Heart left ventricle (tissue), 16 donors: ENCODE measurements at regions not wholly inside any gene's neighbourhood (a gene's known extent, or its start where the extent isn't known, plus 50 kb on each side); places are given as distances from the start of the nearest gene placed in this dataset.
"Not testable (repeated sequence)": the region's sequence is repeated elsewhere in the genome, so short reads cannot be mapped to it uniquely, and the experiment has no call there.

Source experiments
- ATAC-seq, 4 donors: fragments of 200-7000 bp; cut with Tn5 transposase; one replicate each; pipeline ENCODE4 v1.9.1; 2020 to 2022; ENCODE audit warnings: moderate library complexity in 4 of 4, mild to moderate bottlenecking in 3 of 4, moderate number of reproducible peaks in 1 of 4
- DNase-seq, 5 donors: peaks; one replicate each; pipeline ENCODE4 v3.0.0-alpha.2; 2020
- H3K27ac ChIP-seq, 12 donors: fragments of 200-600 bp; sonication (generic) in 4 of 12; one replicate each; pipeline versions ENCODE4 v1.5.0 to v1.8.0; 2016 to 2022; ENCODE audit warnings: mild to moderate bottlenecking in 2 of 12
- H3K27me3 ChIP-seq, 9 donors: fragments of 200-600 bp; sonication (generic) in 2 of 9; one replicate each; pipeline versions ENCODE4 v1.5.1 to v1.8.0; 2016 to 2022; ENCODE audit warnings: mild to moderate bottlenecking in 3 of 9
- H3K36me3 ChIP-seq, 9 donors: fragments of 200-600 bp; sonication (generic) in 2 of 9; one replicate each; pipeline versions ENCODE4 v1.5.0 to v1.8.0; 2018 to 2022; ENCODE audit warnings: mild to moderate bottlenecking in 2 of 9
- H3K4me1 ChIP-seq, 12 donors: fragments of 200-600 bp; sonication (generic) in 4 of 12; one replicate each; pipeline versions ENCODE4 v1.5.0 to v1.8.0; 2016 to 2022; ENCODE audit warnings: mild to moderate bottlenecking in 3 of 12
- H3K4me3 ChIP-seq, 12 donors: fragments of 200-600 bp; sonication (generic) in 4 of 12; one replicate each; pipeline versions ENCODE4 v1.5.0 to v1.8.0; 2017 to 2022; ENCODE audit warnings: mild to moderate bottlenecking in 9 of 12, moderate library complexity in 4 of 12
- H3K9me3 ChIP-seq, 12 donors: fragments of 200-600 bp; sonication (generic) in 4 of 12; one replicate each; pipeline versions ENCODE4 v1.5.0 to v1.8.0; 2016 to 2022; ENCODE audit warnings: mild to moderate bottlenecking in 1 of 12
- POLR2A ChIP-seq, 2 donors: fragments of 450-650 bp; IDR thresholded peaks; one replicate each; pipeline ENCODE4 v1.6.1; 2017; ENCODE audit warnings: antibody characterized with exemption in 2 of 2, mild to moderate bottlenecking in 2 of 2, moderate library complexity in 2 of 2
- WGBS, 4 donors: extraction: QIAGEN DNeasy Blood & Tissue Kit in 2 of 4; methylation state at CpG; one replicate each; pipeline versions ENCODE4 v1.1.5 to v1.1.7; 2013 to 2018; 5-methylcytosine and 5-hydroxymethylcytosine counted together
- intact Hi-C, 10 donors: fragments of 100-400 bp; cut with DNase I; formaldehyde crosslinking; loops; one replicate each; pipeline versions ENCODE4 v1.11.1 to v1.14.2; 2022
- TF ChIP-seq, protein P1 (sequence below), 12 donors: fragments of 200-600 bp; sonication (generic) in 4 of 12; IDR thresholded peaks; one replicate each; pipeline versions ENCODE4 v1.5.0 to v1.8.0; 2018 to 2022; ENCODE audit warnings: antibody characterized with exemption in 12 of 12, mild to moderate bottlenecking in 5 of 12
- donor health status: ischemic (EF 13 %, LVEDD 7.1; RV severe dilation, severe dysfunction).
- donor health status: healthy with polysubstance abuse.
- donor health status: DM: no; HTN: yes; CAD: no.
- donor health status: DM: no; HTN: no; CAD: no.
- donor health status: ischemic (EF 25% LVEDD 6.9; RV normal size, moderate dysfunction).
- donor health status: ischemic (EF 25% LVEDD 5.7; RV mildly dilated, moderate dysfunction).
- donor health status: healthy.
- donor health status: DM: yes; HTN: yes; CAD: no.
- donor health status: ischemic (EF 35%, LVEDD 5.7; RV mildly dilated, moderate dysfunction).
- donor health status: nonischemic (EF 11% LVEDD 7.7; RV severe dilation, severe dysfunction).
- donor health status: DM: yes; HTN: yes; CAD: no.
- donor health status: PGD.
- donor health status: ischemic (EF 29% LVEDD 5.4; RV normal size, mild dysfunction).
- donor health status: nonischemic (EF 23%, LVEDD 6.1; RV moderate dilation, normal function).

DNA sequence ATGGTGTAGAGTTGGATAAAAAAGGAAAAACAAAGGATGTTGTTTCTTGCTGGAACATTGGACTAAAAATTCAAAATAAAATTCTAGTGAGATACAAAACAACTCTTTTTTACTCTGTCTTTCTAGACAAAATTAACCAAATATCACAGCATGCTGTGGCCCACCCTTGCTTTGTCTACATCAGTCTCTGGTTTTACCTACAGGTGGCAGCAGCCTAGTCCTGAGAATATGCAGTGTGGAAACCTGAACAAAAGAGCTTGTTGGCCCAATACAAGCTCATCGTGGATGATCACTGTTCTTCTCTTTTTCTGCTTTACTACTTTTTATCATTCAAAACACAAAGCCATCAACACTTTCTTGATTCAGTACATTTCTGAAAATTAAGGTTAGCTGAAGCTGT, 210.4 kb downstream of the CDH19 start:
- DNase-seq (no peak), ATAC-seq (no peak)
- H3K4me3 ChIP-seq, result no peak overlapping the region
- H3K9me3 ChIP-seq, result peaks cover 0 to 18% (median 5%) of the 10 kb centered on the region in 12 donors
- TF ChIP-seq, protein P1, sequence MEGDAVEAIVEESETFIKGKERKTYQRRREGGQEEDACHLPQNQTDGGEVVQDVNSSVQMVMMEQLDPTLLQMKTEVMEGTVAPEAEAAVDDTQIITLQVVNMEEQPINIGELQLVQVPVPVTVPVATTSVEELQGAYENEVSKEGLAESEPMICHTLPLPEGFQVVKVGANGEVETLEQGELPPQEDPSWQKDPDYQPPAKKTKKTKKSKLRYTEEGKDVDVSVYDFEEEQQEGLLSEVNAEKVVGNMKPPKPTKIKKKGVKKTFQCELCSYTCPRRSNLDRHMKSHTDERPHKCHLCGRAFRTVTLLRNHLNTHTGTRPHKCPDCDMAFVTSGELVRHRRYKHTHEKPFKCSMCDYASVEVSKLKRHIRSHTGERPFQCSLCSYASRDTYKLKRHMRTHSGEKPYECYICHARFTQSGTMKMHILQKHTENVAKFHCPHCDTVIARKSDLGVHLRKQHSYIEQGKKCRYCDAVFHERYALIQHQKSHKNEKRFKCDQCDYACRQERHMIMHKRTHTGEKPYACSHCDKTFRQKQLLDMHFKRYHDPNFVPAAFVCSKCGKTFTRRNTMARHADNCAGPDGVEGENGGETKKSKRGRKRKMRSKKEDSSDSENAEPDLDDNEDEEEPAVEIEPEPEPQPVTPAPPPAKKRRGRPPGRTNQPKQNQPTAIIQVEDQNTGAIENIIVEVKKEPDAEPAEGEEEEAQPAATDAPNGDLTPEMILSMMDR (IDR thresholded peaks at IDR 0.05), result peak in 1 of 12 donors; percentile 5
- TF ChIP-seq POLR2A (IDR thresholded peaks at IDR 0.05), result no peak
- WGBS, 4 donors, result 57 to 74% (median 65%) methylated on average over 1 of the region's 1 CpG
- intact Hi-C loops, result loop anchor here in 1 of 10 donors (5.0 kb wide), 1 partner anchor 51 kb away; no protein-coding TSS in a partner anchor
- no peak overlapping the region for H3K27ac ChIP-seq
- no peaks in the 10 kb centered on the region for H3K4me1 ChIP-seq
- no peaks in the 10 kb centered on the region for H3K36me3 ChIP-seq
- H3K27me3 ChIP-seq, result no peaks in the 10 kb centered on the region

DNA sequence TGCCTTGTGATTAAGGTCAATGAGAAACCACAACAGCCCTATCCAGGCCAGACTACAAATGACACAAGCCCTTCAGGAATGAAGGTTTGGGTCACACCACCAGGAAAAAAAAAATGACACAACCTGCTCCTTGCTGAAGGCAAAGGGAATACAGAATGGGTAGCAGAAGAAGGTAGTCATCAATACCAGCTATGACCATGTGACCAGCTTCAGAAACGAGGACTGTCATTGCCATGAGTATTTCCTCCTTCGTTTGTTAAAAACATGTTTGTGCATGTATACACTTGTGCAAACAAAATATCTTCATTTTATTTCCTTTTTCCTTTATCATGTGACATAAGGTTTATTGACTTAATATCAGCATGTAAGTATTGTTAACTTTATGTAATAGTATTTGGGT, 226.6 kb downstream of the CDH19 start:
- no peak for TF ChIP-seq POLR2A (IDR thresholded peaks at IDR 0.05)
- TF ChIP-seq, protein P1 (IDR thresholded peaks at IDR 0.05), result no peak
- Histone ChIP-seq H3K27me3 (no peaks in the 10 kb centered on the region), H3K4me1 (no peaks in the 10 kb centered on the region), H3K27ac (no peak overlapping the region), H3K4me3 (no peak overlapping the region), H3K9me3 (peaks cover 0 to 10% (median 0%) of the 10 kb centered on the region in 12 donors), H3K36me3 (no peaks in the 10 kb centered on the region)
- WGBS, 4 donors, result 67 to 79% (median 73%) methylated on average over 2 of the region's 2 CpGs
- intact Hi-C loops, result no loop called here
- DNase-seq, result no peak
- ATAC-seq, result no peak

DNA sequence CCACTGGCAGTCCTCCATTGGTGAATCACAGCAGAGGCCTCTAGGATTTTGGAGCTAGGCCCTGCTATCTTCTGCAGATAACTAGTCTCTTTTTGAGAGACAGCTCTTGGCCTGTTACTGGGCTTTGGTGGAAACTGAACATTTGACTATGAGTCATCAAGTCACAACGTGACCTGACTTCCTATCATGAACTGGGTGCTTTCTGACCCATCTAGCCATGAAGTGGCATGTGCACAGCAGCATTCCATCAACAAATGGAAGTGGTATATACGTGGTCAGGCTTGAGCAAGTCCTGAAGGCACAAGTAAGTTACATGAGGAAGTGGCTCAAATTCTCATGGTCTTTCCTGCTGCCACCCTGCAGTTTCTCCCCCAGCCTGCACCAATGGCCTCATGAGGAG, 228.5 kb downstream of the CDH19 start:
- peaks cover 0 to 14% (median 2%) of the 10 kb centered on the region in 12 donors for H3K9me3 ChIP-seq
- H3K27me3 ChIP-seq, H3K36me3 ChIP-seq, H3K4me3 ChIP-seq, DNase-seq, ATAC-seq, H3K27ac ChIP-seq, intact Hi-C loops, H3K4me1 ChIP-seq: not testable (repeated sequence)
- WGBS, 4 donors, result 29 to 53% (median 39%) methylated on average over 2 of the region's 2 CpGs

DNA sequence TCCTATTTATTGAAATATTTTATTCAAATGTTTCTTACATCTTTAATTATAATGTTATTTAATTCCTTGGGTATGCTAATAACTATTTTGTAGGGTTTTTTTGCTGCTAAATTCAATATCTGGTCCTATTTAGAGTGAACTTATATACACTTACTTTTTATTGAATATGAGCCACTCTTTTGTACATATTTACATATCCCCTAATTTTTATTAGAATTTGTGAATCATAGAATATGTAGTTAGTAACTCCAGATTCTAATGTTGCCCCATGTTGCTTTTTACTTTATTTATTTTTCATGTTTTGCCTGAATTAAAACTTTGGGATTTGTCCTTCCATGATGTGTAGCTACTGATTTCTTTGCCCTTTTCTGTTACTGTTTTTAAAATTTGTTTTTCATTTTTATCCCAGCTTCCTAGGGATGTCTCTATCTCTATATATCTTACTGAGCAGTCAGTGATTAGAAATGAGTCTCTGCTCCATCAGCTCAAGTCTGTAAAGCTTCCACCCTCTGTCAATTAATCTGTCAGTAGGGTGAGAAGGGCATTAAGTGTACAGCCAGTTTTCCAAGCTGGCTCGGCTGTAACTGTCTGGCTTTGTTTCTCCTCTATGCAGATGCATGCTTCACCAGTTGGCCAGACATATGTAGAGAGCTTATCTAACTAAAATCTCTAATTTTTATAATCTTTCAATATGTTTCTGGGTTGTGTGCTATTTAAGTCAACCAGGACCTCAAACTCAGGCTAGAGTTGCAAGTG, 256.9 kb downstream of the CDH19 start:
- intact Hi-C loops, result no loop called here

More for the DNA sequence above, 256.9 kb downstream of the CDH19 start:
- ATAC-seq (no peak), DNase-seq (no peak)
- Histone ChIP-seq H3K27ac (no peak overlapping the region), H3K4me1 (no peaks in the 10 kb centered on the region), H3K27me3 (no peaks in the 10 kb centered on the region), H3K36me3 (no peaks in the 10 kb centered on the region), H3K9me3 (no peaks in the 10 kb centered on the region), H3K4me3 (no peak overlapping the region)
- 21 to 38% (median 32%) methylated on average over 1 of the region's 1 CpG for WGBS, 4 donors
- TF ChIP-seq, protein P1 (IDR thresholded peaks at IDR 0.05), result no peak
- no peak for TF ChIP-seq POLR2A (IDR thresholded peaks at IDR 0.05)
